NCI-H774 (cell line): ENCODE measurements at regions not wholly inside any gene's neighbourhood (a gene's known extent, or its start where the extent isn't known, plus 50 kb on each side); places are given as distances from the start of the nearest gene placed in this dataset.

Source experiments
- DNase-seq: peaks from one replicate; lab custom pipeline; 2025; lab: John Stamatoyannopoulos, UW

DNA sequence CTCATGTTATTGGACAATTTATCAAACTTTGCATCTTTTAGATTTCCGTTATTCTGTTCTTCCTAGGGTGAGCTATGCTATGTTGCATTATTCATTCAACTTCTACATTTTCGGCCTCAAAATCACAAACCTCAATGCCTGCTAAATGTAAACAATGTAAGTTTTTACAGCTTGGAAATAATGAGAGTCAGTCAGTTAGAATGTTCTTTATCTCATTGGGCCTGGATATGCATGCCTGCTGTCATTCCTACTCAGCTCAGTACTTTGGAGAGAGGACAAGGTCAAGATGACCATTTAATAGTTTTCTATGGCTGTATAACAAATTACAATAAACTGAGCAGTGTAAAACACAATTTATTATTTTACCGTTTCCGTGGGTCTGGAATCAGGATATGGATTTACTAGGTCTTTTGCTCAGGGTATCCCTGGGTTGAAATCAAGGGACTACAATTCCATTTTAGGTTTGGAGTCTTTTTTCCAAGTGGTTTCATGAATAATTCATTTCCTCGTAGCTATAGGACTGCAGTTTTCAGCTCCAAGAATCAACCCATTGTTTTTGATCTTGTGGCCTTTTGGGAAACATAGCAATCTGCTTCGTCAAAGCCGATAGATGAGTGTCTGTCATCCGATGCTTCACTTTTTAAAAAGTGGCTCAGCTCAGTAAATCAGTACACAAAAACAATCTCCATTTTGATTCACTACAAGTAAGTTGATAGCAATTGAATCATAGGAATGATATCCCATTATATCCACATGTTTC lies 1143.2 kb upstream of the CDH6 start:
- no peak for DNase-seq

DNA sequence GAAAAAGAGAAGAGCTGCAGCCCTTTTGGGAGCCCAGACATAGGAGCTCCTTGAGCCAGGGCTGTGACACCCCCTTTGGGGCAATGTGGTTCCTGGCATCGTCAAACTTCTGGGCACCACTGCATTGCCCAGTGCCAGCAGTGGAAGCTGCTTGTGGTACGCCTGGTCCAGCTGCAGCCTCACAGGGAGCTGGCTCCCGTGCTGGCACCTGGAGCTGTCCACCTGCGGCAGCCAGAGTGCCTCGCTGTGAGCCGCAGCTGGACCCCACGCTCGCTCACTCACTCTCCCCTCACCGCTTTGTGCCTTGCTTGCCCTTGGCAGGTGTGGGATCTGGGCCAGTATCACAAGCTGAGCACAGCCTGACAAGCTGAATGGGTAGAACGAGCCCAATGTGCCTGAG lies 1150.8 kb upstream of the CDH6 start:
- DNase-seq: no peak

DNA sequence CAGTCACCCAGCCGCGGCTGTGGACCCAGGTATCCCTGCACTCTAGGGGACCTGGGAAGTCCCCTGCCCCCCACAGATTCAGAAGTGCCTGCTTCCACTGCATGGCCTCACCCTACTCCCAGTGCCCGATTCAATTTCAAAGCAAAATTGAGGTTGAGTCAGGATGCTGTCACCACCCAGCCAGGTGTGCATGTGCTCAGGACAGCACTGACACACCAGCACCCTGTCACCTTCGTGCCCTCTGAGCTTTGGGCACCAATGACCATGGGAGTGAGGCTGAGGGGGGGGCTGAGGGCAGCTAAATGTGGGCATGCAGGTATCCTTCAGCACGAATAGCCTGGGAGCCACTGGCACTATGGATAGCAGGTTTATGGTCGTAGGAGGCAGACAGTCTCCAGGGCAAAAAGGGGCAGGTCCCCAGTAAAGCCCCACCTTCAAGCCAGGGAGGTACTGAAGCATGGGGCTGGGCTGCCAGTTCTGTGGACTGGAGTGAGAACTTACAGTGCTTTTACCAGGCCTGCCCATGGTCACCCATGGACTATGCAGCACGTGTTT lies 1151.6 kb upstream of the CDH6 start:
- DNase-seq: no peak

DNA sequence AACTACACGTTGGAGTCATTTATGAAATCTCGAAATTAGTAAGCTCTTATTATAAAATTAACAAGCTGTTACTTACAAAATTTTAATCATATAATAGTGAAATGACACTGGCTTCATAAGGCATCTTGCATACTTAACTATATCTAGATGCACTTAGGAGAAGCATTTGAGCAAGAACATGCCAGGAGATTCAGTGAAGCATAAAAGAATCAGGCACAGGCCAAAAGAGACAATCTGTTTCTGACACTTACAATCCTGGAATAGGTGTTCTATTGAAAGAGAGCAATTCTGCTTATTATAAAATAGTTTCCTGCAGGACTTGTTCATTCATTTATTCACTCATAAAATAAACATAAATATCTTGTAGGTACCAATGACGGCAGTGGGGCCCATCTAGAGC lies 1152.2 kb upstream of the CDH6 start:
- DNase-seq: no peak

DNA sequence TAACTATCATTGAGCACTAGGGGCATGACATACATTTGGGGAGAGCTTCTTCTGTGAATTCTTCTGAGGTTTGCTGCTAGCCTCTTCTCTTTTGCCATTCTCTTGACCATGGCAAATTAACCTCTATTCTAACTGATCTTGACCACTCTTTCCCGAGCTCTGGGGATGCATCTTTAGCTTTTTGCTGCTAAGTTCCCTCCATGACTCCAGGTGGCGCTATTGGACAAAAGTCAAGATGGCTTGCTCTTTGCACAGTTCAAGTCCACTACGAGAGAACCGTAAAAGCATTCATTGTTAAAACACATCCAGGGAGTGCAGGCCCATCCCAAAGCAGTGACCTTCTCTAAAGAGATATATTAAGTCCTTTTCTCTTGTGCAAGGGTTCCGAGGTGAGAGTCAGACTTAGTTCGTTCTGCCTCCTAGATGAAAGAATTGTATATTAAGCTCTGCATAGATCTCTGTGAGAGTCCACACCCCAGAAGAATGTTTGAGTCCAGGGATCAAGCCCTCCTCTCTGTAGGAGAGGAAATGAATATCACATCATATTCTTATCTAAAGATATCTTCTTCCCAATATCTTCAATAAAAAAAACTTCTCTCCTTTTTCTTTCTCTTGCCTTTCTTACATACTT lies 1152.9 kb upstream of the CDH6 start:
- DNase-seq: peak; percentile 49

DNA sequence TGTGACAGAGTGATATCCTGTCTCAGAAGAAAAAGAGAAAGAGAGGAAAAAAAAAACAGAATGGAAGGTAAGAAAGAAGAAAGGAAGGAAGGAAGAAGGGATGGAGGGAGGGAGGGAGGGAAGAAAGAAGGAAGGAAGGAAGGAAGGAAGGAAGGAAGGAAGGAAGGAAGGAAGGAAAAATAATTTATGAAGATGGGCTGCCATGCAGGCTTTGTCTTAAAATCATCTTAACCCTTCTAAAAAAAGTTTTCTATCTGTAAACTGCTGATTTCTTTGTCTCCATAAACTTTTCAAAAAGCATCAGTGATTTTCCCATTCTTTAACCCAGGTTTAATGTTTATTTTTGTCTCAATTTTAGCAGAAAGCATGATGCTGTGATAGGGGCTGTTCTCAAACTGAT lies 1154.1 kb upstream of the CDH6 start:
- DNase-seq: no peak

DNA sequence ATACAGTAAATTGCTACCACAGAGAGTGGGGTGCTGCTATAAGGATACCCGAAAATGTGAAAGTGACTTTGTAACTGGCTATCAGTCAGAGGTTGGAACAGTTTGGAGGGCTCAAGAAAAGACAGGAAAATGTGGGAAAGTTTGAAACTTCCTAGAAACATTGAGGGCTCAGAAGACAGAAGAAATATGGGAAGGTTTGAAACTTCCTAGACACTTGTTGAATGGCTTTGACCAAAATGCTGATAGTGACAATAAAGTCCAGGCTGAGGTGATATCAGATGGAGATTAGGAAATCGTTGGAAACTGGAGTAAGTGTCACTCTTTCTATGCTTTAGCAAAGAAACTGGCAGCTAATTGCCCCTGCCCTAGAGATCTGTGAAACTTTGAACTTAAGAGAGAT lies 1158.6 kb upstream of the CDH6 start:
- DNase-seq: no peak

DNA sequence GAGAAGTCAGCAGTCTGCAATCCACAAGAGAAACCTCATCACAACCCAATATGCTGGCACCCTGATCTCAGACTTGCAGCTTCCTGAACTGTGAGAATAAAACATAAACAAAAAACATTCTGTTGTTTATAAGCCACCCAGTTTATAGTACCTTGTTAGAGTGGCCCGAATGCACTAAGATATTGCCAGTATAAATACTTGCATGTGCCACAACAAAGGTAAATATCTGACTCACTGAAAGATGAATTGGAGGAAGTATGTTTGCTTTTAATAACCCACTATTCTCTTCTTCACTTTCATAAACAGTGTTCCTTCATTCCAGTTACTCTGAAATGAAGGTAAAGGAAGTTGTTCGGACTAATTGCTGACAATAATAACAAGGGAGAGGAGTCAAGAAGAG lies 1163.4 kb upstream of the CDH6 start:
- no peak for DNase-seq

DNA sequence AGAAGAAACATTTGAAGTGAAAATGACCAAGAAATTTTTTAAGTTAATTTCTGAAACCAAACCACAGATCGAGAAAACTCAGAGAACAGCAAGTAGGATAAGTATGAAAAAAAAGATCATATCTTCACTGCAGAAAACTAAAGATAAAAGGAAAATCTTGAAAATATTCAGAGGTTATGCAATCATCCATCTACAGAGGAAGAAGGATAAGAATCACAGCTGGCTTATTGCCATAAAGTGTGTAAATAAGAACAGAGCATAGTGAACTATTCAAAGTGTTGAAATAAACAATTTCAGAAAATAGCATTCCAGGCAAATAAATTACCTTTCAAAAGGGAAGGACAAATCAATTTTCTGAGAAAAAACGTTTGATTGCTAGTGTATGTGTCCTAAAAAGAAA lies 1191.7 kb upstream of the CDH6 start:
- DNase-seq: no peak

DNA sequence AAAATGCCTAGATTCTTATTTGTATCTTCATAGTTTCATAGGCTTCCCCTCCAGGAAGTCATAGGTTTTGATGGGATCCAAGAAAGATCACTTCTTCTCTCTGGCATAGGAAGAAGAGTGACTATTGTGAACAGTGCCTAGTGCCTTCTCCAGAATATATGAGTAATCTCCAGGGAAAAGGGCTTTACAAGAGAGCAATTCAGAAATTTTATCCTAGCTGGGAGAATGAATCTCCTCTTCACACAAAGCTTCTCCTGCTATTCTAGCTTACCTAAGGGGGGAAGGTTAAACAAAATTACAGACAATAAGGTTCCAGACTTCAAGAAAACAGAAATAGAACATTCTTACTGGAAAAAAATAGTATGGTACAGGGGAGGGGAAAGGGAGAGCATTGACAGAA lies 1193.3 kb upstream of the CDH6 start:
- no peak for DNase-seq

DNA sequence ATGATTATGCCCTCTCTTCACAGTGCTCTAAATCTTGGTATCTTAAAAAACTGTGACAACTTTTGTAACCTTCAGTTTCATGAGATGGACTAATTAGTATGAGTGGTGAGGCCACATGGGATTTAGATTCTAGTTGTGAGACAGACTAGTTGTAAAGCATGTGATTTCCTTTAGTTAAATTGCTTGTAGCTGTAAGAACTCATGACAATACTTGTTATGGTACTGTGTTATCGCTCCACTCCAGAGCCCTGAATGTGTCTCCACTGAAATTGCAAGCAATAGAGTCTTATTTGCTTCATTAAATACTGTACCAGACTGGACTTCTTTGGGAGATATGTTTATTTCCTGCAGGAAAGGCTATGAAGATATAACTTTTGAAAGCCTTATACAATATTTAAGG lies 1198.3 kb upstream of the CDH6 start:
- DNase-seq: no peak

DNA sequence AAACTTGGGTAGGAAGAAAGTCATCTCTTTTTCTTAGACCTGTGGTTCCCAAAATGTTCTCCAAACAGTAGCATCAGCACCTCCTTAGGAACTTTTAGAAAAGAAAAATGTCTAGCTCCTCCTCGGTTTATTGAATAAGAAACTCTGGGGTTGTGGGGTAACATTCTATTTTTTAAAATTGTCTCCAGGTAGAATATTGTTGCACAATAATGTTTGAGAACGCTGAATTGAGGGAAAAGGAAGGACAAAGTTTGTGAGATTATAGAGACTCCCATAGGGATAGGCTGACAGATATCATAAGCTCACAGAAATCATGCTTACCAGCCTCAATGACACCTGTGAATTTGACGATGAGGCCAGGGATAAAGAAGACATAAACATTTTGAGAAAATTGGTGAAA lies 1199.0 kb upstream of the CDH6 start:
- DNase-seq: no peak

DNA sequence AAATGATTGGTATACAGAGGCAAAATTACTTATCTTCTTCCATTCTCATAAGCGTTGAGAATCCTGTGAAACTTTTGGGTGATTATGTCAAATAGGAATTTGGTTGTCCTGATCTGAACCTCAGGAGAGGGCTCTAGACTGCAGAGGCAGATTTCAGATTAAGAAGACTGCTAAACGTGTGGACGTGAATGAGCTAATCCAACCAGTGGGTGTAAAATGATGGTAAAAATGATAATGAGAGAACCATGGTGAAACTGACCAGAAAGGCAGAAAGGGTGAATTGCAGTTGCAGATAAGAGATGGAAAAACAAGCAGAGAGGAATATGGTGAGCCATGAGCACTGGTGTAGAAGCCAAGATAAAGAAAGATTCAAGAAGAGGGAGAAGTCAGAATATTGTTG lies 1200.2 kb upstream of the CDH6 start:
- no peak for DNase-seq

DNA sequence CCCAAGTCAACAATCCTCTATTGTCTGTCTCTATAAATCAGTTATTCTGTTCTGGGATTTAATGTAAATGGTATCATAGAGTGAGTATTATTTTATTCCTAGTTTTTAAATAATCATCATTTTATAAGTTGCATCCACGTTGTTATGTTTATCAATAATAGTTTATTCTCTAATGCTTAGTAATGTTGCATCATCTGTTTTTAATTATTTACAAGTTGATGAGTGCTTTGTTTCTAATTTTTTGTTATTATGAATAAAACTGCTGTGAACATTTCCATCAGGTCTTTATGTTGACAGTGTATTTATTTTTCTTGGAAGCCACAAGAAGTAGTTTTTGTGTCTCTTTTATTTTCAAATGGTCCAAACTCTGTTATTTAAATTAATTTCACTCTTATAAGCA lies 1201.2 kb upstream of the CDH6 start:
- no peak for DNase-seq

DNA sequence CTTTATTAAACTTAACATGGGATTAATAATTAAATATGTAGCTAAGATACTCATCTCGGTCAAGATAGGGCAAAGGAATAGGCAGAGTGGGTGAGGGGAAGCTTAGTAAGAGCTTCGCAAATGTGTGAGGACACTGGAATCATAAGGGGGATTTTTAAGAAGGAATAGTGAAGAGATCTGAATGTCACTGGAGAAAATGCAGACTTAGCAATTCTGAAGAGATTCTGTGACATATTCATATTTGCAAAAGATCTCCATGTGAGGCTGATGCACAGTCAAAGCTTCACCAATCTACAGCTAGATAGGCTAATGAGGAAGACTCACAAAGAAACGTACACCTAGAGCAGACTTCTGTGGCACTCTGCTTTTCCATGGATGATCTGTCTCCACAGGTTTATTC lies 1202.8 kb upstream of the CDH6 start:
- no peak for DNase-seq

DNA sequence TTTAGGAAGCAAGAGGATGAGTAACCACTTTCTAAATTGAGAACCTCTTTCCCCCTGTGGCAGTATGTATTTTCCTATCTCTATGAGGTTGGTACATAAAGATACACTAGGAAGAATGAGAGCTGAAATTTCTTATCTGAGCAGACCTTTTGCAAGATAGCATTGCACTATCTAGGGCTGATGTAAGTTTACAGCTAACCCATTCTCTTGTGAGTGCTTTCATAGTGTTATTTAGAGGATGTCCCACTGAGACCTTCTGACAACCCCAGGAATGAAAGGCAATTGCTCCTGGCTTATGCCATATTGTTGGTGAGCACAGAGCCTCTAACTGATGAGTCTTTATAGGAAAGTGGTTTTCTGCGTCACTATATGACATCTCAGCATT lies 1209.3 kb upstream of the CDH6 start:
- DNase-seq: no peak

DNA sequence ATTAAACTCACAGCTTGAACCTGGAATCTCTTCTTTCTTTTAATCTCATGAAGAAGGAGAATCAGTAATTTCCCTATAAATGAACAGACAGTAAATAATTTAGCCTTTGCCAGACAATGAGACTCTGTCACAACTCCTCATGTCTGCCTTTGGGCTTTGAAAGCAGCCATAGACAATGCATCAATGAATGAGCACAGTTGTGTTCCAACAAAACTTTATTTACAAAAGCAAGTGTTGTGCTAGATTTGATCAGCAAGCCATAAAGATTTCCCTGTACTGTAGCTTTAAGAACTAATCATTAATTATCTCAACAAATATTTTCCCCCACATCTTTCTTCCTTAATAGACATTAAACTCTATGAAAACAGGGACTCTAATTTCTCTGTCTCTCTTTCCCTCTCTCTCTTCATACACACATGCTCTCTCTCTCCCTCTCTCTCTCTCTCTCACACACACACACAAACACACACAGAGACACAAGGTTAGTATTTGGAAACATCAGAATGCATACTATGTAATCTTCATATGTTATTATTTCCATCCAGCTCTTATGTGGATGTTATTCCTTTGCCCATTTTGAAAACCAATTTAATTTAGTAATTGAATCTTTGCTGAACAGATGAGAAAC lies 1209.8 kb upstream of the CDH6 start:
- DNase-seq: no peak

DNA sequence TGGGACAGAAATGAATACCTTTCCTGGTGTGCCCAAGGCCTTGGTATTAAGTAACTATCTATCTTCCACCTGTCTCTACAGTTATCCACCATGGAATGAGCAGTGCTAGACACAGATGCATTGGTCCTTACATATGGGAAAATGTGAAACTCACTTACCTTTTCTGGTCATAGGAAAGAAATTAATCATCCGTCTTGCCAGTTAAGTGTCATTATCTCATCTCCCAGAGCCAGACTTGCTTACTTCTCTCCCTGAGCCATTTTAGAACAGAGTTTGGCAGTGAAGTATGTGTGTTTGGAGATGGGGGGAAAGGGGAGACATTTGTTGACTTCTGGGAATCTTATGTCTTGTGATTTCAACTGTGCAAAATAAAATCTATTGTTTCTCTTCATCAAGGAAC lies 1211.0 kb upstream of the CDH6 start:
- DNase-seq: no peak

DNA sequence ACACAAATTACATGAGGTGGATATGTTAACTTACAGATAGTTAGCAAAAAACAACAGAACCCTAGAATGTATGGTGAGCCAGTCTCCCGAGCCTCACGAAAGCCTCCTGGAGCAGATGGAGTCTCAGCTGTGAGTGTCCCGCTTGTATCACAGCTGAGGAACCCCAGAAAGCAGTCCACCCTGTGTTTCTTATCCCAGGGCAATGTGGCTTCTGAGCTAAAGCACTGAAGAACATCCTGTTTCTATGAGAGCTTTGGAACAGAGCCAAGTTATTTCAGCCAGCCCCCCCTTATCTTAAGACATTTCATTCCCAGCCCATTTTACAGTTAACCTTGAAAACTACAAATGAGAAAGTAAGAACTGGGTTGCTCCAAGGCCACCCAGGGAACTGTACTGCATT lies 1220.9 kb upstream of the CDH6 start:
- no peak for DNase-seq

DNA sequence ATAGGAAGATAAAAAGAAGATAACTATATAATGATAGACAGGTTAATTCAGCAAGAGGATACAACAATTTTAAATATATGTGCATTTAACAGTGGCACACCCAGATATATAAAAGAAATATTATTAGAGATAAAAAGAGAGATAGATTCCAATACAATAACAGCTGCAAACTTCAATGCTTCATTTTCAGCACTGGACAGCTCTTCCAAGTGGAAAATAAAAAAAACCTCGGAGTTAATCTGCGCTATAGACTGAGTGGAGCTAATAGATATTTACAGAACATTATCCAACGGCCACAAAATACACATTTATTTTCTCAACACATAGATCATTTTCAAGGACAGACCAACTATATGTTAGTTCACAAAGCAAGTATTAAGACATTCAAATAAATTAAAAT lies 1229.5 kb upstream of the CDH6 start:
- no peak for DNase-seq

DNA sequence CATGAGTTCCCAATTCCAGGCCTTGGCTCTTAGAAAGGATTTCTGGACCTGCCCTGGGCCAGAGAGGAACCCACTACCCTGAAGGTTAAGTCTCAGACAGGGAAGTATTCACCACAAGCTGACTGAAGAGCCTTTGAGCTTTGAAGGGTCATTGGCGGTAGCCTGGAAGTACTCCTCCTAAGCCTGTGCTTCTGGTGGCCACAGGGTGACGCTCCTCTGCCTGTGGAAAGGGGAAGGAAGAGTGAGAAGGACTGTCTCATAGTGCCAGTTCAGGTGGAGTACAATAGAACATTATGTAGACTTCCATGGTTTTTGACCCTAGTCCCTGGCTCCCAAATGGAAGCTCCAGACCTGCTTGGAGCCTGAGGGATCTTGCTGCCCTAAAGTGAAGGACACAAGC lies 1233.2 kb upstream of the CDH6 start:
- no peak for DNase-seq

DNA sequence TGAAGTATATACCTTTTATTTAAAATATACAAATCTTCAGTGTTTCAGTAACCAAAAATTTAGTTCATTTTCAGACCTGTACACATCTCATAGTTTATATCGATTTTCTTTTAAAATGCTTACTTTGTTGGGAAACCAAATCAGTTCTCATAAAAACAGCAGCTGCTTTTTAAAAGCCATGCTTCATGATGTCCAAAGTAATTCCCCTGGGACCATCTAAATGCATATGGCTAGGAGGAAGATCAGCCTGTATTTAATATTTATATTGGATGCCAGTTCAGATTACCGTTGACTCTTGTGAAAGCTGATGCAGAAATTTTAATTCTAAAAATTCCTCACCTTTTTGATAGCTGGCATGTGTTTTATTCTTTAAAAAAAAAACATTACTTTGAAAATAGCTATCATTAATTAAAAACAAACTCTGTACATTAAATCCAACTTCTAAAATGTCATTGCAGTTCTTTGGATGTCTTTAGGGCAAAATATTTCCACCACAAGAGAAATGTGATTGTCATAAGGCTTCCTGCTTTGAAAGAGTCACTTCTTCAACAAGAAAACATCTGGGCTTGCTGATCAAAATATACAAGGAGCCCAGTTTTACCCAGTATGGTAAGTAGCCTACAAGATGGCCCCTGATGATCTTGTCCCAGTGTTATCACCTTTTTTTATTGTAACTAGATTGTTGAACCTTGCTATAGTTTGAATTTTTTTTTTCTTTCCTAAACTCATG lies 1242.9 kb upstream of the CDH6 start:
- no peak for DNase-seq
